ENCODE measurements at regions not wholly inside any gene's neighbourhood (a gene's known extent, or its start where the extent isn't known, plus 50 kb on each side); places are given as distances from the start of the nearest gene placed in this dataset.

GRCh38 chr18:41666231-41666630, 288.8 kb upstream of the PIK3C3 start:
- no peak for DNase-seq
- Histone ChIP-seq H3K9me3 (no peaks in the 10 kb centered on the region), H3K27me3 (no peaks in the 10 kb centered on the region), H3K36me3 (no peaks in the 10 kb centered on the region), H3K27ac (no peak overlapping the region), H3K4me3 (no peak overlapping the region), H3K4me1 (ENCODE audit: insufficient read depth) (no peaks in the 10 kb centered on the region)
- TF ChIP-seq POLR2A (IDR thresholded peaks at IDR 0.05) (no peak), CTCF (IDR thresholded peaks at IDR 0.05) (no peak), EP300 (IDR thresholded peaks at IDR 0.05) (no peak)
- intact Hi-C loops (cut with DNase I) = no loop called here

DNA sequence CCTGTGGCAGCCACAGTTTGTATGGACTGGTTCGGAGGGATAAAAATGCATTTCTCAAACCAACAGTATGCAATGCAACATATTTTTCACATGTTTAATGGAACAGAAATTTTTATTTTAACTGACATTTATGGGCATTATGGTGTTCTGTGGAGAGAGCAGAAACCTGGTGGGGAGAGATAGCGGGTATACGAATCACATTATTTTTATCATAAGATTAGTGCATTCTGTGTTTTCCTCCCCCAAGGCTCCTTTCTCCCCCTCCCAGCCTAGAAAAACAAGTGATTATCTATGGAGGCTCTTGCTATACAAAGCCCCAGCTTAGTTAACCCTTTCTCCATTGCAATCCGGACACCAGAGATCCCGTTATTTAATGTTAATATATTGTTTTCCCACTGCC, 289.8 kb upstream of the PIK3C3 start:
- DNase-seq = no peak
- H3K9me3 ChIP-seq = no peaks in the 10 kb centered on the region
- H3K27me3 ChIP-seq = no peaks in the 10 kb centered on the region
- no peak overlapping the region for H3K4me3 ChIP-seq
- intact Hi-C loops (cut with DNase I) = no loop called here
- no peaks in the 10 kb centered on the region for H3K36me3 ChIP-seq
- WGBS, 3 donors = 69 to 81% (median 78%) methylated on average over 5 of the region's 5 CpGs
- TF ChIP-seq EP300 (IDR thresholded peaks at IDR 0.05) (no peak), CTCF (IDR thresholded peaks at IDR 0.05) (no peak), POLR2A (IDR thresholded peaks at IDR 0.05) (no peak)
- H3K4me1 ChIP-seq (ENCODE audit: insufficient read depth) = no peaks in the 10 kb centered on the region
- no peak overlapping the region for H3K27ac ChIP-seq

DNA sequence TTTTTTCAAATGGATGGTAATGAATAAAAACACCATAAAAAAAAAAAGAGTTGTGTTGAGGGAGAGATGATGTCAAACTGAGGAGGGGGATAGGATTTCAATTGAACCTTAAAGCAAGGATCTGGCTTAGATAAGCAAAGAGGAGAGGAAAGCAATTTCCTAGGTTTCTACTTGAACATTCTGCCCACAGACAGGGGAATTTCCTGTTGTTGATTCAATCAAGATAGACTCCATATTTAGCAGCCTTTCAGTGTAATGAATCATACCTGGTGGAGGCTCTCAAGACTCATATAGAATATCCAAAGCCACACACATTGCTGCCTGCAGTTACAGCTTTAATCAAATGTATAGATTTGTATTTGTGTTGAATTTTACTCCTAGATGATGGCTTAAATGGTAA, 294.4 kb upstream of the PIK3C3 start:
- Histone ChIP-seq H3K27ac (no peak overlapping the region), H3K27me3 (no peaks in the 10 kb centered on the region), H3K4me1 (ENCODE audit: insufficient read depth) (no peaks in the 10 kb centered on the region), H3K9me3 (no peaks in the 10 kb centered on the region), H3K36me3 (no peaks in the 10 kb centered on the region), H3K4me3 (no peak overlapping the region)
- no peak for TF ChIP-seq EP300 (IDR thresholded peaks at IDR 0.05)
- no peak for TF ChIP-seq CTCF (IDR thresholded peaks at IDR 0.05)
- no peak for TF ChIP-seq POLR2A (IDR thresholded peaks at IDR 0.05)
- DNase-seq = no peak
- intact Hi-C loops (cut with DNase I) = no loop called here

GRCh38 chr18:41659438-41660130, 295.4 kb upstream of the PIK3C3 start:
- H3K4me1 ChIP-seq (ENCODE audit: insufficient read depth) = no peaks in the 10 kb centered on the region
- H3K36me3 ChIP-seq = no peaks in the 10 kb centered on the region
- no peak for TF ChIP-seq EP300 (IDR thresholded peaks at IDR 0.05)
- TF ChIP-seq CTCF (IDR thresholded peaks at IDR 0.05) = no peak
- no peak for TF ChIP-seq POLR2A (IDR thresholded peaks at IDR 0.05)
- intact Hi-C loops (cut with DNase I) = loop anchor here in 1 of 4 donors (5.0 kb wide), 1 partner anchor 58 kb away; no protein-coding TSS in a partner anchor
- no peak for DNase-seq
- H3K27ac ChIP-seq = no peak overlapping the region
- no peak overlapping the region for H3K4me3 ChIP-seq
- no peaks in the 10 kb centered on the region for H3K27me3 ChIP-seq
- WGBS, 3 donors = 70 to 76% (median 72%) methylated on average over 3 of the region's 3 CpGs
- H3K9me3 ChIP-seq = no peaks in the 10 kb centered on the region

Measured in ovary (tissue), 7 donors.